IMR-90 (cell line): ENCODE measurements at regions not wholly inside any gene's neighbourhood (a gene's known extent, or its start where the extent isn't known, plus 50 kb on each side); places are given as distances from the start of the nearest gene placed in this dataset.

ENCODE experiments used
- BHLHE40 ChIP-seq: fragments of 150-350 bp; IDR thresholded peaks from 2 replicates; pipeline ENCODE4 v1.6.1; 2016; ENCODE audit warnings: mild to moderate bottlenecking, low read depth, low read length
- CEBPB ChIP-seq: IDR thresholded peaks from 2 replicates; pipeline ENCODE4 v1.6.1; 2012; ENCODE audit warnings: low read depth, low read length, improper control_type of control experiment
- FOS ChIP-seq: fragments of 150-350 bp; IDR thresholded peaks from 2 replicates; pipeline ENCODE4 v1.6.1; 2016; ENCODE audit warnings: low read depth, low read length
- MAFK ChIP-seq: IDR thresholded peaks from 2 replicates; pipeline ENCODE4 v1.6.1; 2012; ENCODE audit warnings: low read depth, low read length, improper control_type of control experiment
- MAZ ChIP-seq: IDR thresholded peaks from 2 replicates; pipeline ENCODE4 v1.6.1; 2012; ENCODE audit warnings: low read depth, mild to moderate bottlenecking, low read length, improper control_type of control experiment, moderate library complexity, borderline replicate concordance
- MXI1 ChIP-seq: IDR thresholded peaks from 2 replicates; pipeline ENCODE4 v1.6.1; 2012; ENCODE audit warnings: low read depth, mild to moderate bottlenecking, low read length, moderate library complexity, borderline replicate concordance
- NFE2L2 ChIP-seq: fragments of 150-350 bp; IDR thresholded peaks from 2 replicates; pipeline ENCODE4 v1.6.1; 2016; ENCODE audit warnings: low read depth, mild to moderate bottlenecking, low read length
- POLR2A ChIP-seq: IDR thresholded peaks from 2 replicates; pipeline ENCODE4 v1.6.1; 2012; ENCODE audit warnings: mild to moderate bottlenecking, low read depth, low read length
- RAD21 ChIP-seq: IDR thresholded peaks from 2 replicates; pipeline ENCODE4 v1.6.1; 2012; ENCODE audit warnings: low read length, improper control_type of control experiment
- RCOR1 ChIP-seq: IDR thresholded peaks from 2 replicates; pipeline ENCODE4 v1.6.1; 2012; ENCODE audit warnings: mild to moderate bottlenecking, low read length, improper control_type of control experiment; ENCODE audit not compliant: insufficient replicate concordance
- RFX5 ChIP-seq: IDR thresholded peaks from 2 replicates; pipeline ENCODE4 v1.8.0; 2012; ENCODE audit warnings: low read depth, mild to moderate bottlenecking, low read length, moderate library complexity
- SMC3 ChIP-seq: fragments of 150-350 bp; IDR thresholded peaks from 2 replicates; pipeline ENCODE4 v1.6.1; 2016; ENCODE audit warnings: low read depth, mild to moderate bottlenecking, antibody characterized with exemption, low read length, moderate library complexity
- TF ChIP-seq, protein P1 (sequence below): conservative IDR thresholded peaks from 2 replicates; pipeline ENCODE4 v1.5.1; 2012; ENCODE audit warnings: mild to moderate bottlenecking, low read depth, low read length, improper control_type of control experiment
- TF ChIP-seq, protein P2 (sequence below): fragments of 150-350 bp; IDR thresholded peaks from 2 replicates; pipeline ENCODE4 v1.6.1; 2017; ENCODE audit warnings: mild to moderate bottlenecking, antibody characterized with exemption, low read length, low read depth

DNA sequence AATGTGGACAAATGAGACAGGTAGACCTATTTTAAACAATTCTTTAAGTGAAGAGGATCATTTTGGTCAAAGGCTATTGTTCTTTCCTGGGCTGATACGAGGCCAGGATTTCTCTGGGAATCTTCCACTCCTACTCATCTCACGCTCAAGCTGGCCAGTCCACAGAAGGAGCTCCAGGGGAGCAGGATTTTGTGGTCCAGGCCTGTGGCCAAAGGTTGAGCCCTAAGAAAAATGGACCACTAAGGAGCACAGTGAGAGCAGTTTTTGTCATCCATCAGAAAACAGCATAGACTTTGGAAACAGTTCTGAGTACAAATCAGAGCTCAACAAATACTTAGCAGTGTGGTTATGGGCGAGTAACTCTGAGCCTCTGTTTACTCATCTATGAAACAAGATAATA, 260.2 kb upstream of the RUNX1 start:
- TF ChIP-seq, protein P1, sequence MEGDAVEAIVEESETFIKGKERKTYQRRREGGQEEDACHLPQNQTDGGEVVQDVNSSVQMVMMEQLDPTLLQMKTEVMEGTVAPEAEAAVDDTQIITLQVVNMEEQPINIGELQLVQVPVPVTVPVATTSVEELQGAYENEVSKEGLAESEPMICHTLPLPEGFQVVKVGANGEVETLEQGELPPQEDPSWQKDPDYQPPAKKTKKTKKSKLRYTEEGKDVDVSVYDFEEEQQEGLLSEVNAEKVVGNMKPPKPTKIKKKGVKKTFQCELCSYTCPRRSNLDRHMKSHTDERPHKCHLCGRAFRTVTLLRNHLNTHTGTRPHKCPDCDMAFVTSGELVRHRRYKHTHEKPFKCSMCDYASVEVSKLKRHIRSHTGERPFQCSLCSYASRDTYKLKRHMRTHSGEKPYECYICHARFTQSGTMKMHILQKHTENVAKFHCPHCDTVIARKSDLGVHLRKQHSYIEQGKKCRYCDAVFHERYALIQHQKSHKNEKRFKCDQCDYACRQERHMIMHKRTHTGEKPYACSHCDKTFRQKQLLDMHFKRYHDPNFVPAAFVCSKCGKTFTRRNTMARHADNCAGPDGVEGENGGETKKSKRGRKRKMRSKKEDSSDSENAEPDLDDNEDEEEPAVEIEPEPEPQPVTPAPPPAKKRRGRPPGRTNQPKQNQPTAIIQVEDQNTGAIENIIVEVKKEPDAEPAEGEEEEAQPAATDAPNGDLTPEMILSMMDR, result no peak
- TF ChIP-seq POLR2A (no peak), RFX5 (no peak), RAD21 (no peak), BHLHE40 (no peak), MAFK (no peak), MXI1 (no peak), CEBPB (no peak), SMC3 (no peak), RCOR1 (no peak), MAZ (no peak), FOS (no peak), NFE2L2 (no peak)
- TF ChIP-seq, protein P2, sequence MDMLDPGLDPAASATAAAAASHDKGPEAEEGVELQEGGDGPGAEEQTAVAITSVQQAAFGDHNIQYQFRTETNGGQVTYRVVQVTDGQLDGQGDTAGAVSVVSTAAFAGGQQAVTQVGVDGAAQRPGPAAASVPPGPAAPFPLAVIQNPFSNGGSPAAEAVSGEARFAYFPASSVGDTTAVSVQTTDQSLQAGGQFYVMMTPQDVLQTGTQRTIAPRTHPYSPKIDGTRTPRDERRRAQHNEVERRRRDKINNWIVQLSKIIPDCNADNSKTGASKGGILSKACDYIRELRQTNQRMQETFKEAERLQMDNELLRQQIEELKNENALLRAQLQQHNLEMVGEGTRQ, result no peak
